SK-N-SH (cell line): ENCODE measurements at regions not wholly inside any gene's neighbourhood (a gene's known extent, or its start where the extent isn't known, plus 50 kb on each side); places are given as distances from the start of the nearest gene placed in this dataset.

Experiments
- CTCF ChIA-PET: fragments of 300-600, 350-600 bp; formaldehyde crosslinking; extraction: SDS; loops from one replicate; lab custom pipeline; 2021; lab: Yijun Ruan, JAX
- POLR2A ChIA-PET: fragments of 350-600 bp; sonication (Branson Sonifier 250); formaldehyde crosslinking; extraction: SDS; loops from one replicate; lab custom pipeline; 2020; ENCODE audit warnings: antibody characterized with exemption, inconsistent platforms; lab: Yijun Ruan, JAX
- DNase-seq: peaks from one replicate; pipeline ENCODE4 v3.0.0; 2012
- H2AFZ ChIP-seq: fragments of 200-600 bp; sonication (generic); 2 replicates; pipeline ENCODE4 v1.8.1; 2016; ENCODE audit warnings: antibody characterized with exemption, mild to moderate bottlenecking, low read depth
- H3F3A ChIP-seq: fragments of 200-600 bp; sonication (generic); replicated peaks from 2 replicates; pipeline ENCODE3; 2016; ENCODE audit warnings: antibody characterized with exemption, mild to moderate bottlenecking; ENCODE audit not compliant: insufficient read depth
- H3K27ac ChIP-seq, 2 experiments: fragments of 200-500 bp in 1 of 2; fragments of 200-600 bp in 1 of 2; sonication (Bioruptor generic) in 1 of 2; sonication (generic), shearing (Covaris generic) in 1 of 2; 2 replicates each; pipeline versions ENCODE4 v1.5.1 to v1.6.1; 2014 to 2016; ENCODE audit warnings: low read depth in 2 of 2, inconsistent platforms in 1 of 2, low read length in 1 of 2, mild to moderate bottlenecking in 1 of 2, mixed read lengths in 1 of 2
- H3K27me3 ChIP-seq: fragments of 200-600 bp; sonication (generic), shearing (Covaris generic); 2 replicates; pipeline ENCODE4 v1.6.1; 2016; ENCODE audit warnings: mixed run types; ENCODE audit not compliant: insufficient read depth
- H3K36me3 ChIP-seq, 2 experiments: fragments of 200-500 bp in 1 of 2; fragments of 200-600 bp in 1 of 2; sonication (Bioruptor generic) in 1 of 2; sonication (generic) in 1 of 2; replicated peaks in 1 of 2; 2 replicates each; pipeline versions ENCODE3 to v1.5.1; 2014 to 2016; ENCODE audit warnings: low read length in 1 of 2, mild to moderate bottlenecking in 1 of 2; ENCODE audit not compliant: insufficient read depth in 2 of 2, control insufficient read depth in 1 of 2
- H3K4me1 ChIP-seq, 2 experiments: fragments of 200-500 bp in 1 of 2; fragments of 200-600 bp in 1 of 2; sonication (Bioruptor generic) in 1 of 2; sonication (generic), shearing (Covaris generic) in 1 of 2; 2 replicates each; pipeline versions ENCODE4 v1.5.1 to v1.6.1; 2014 to 2016; ENCODE audit warnings: low read depth in 1 of 2, low read length in 1 of 2, mixed run types in 1 of 2; ENCODE audit not compliant: insufficient read depth in 2 of 2, control insufficient read depth in 1 of 2
- H3K4me2 ChIP-seq: fragments of 200-600 bp; sonication (generic), shearing (Covaris generic); 2 replicates; pipeline ENCODE4 v1.6.1; 2017; ENCODE audit warnings: mixed run types
- H3K4me3 ChIP-seq, 2 experiments: fragments of 200-500 bp in 1 of 2; fragments of 200-600 bp in 1 of 2; sonication (Bioruptor generic) in 1 of 2; sonication (generic), shearing (Covaris generic) in 1 of 2; 2 replicates each; pipeline versions ENCODE4 v1.5.1 to v1.8.1; 2014 to 2016; ENCODE audit warnings: low read depth in 2 of 2, inconsistent platforms in 1 of 2, low read length in 1 of 2, mild to moderate bottlenecking in 1 of 2, mixed read lengths in 1 of 2, moderate library complexity in 1 of 2
- H3K79me2 ChIP-seq: fragments of 200-600 bp; sonication (generic); 2 replicates; pipeline ENCODE4 v1.8.1; 2017; ENCODE audit warnings: mild to moderate bottlenecking; ENCODE audit not compliant: insufficient read depth
- H3K9ac ChIP-seq: fragments of 200-600 bp; sonication (generic); 2 replicates; pipeline ENCODE4 v1.6.1; 2017; ENCODE audit warnings: mixed run types
- H3K9me2 ChIP-seq: fragments of 200-600 bp; sonication (generic); 2 replicates; pipeline ENCODE4 v1.6.1; 2017; ENCODE audit warnings: mixed run types
- H3K9me3 ChIP-seq: fragments of 200-600 bp; sonication (generic); 2 replicates; pipeline ENCODE4 v1.6.1; 2017; ENCODE audit warnings: mixed run types, mild to moderate bottlenecking, moderate library complexity
- H4K20me1 ChIP-seq: fragments of 200-600 bp; sonication (generic); 2 replicates; pipeline ENCODE4 v1.6.1; 2017; ENCODE audit warnings: mild to moderate bottlenecking, mixed run types; ENCODE audit not compliant: insufficient read depth
- CHD2 ChIP-seq: fragments of 150-350 bp; IDR thresholded peaks from 2 replicates; pipeline ENCODE4 v1.6.1; 2018; ENCODE audit warnings: low read length; ENCODE audit not compliant: partially characterized antibody
- ELF1 ChIP-seq: IDR thresholded peaks from 2 replicates; pipeline ENCODE4 v1.4.0; 2012
- EP300 ChIP-seq, 2 experiments: IDR thresholded peaks; 2 replicates each; pipeline versions ENCODE4 v1.4.0 to v1.6.1; 2012; ENCODE audit warnings: borderline replicate concordance in 1 of 2, low read depth in 1 of 2, low read length in 1 of 2
- FOSL2 ChIP-seq: IDR thresholded peaks from 2 replicates; pipeline ENCODE4 v1.4.0; 2012; ENCODE audit warnings: low read depth, mild to moderate bottlenecking, moderate library complexity, borderline replicate concordance
- FOXJ3 ChIP-seq: sonication (generic); formaldehyde crosslinking; IDR thresholded peaks from 2 replicates; pipeline ENCODE4 v1.5.1; 2020; ENCODE audit warnings: mild to moderate bottlenecking, missing genetic modification reagents
- GABPA ChIP-seq: IDR thresholded peaks from 2 replicates; pipeline ENCODE4 v1.4.0; 2012; ENCODE audit warnings: low read depth, mild to moderate bottlenecking
- JUND ChIP-seq: IDR thresholded peaks from 2 replicates; pipeline ENCODE4 v1.4.0; 2012
- MAX ChIP-seq: IDR thresholded peaks from 2 replicates; pipeline ENCODE4 v1.4.0; 2012; ENCODE audit warnings: low read depth
- MEF2A ChIP-seq: IDR thresholded peaks from 2 replicates; pipeline ENCODE4 v1.4.0; 2012; ENCODE audit warnings: low read depth, borderline replicate concordance
- REST ChIP-seq: IDR thresholded peaks from 2 replicates; pipeline ENCODE4 v1.6.1; 2012; ENCODE audit warnings: mild to moderate bottlenecking, low read depth, low read length, moderate library complexity
- RFX5 ChIP-seq: IDR thresholded peaks from 2 replicates; pipeline ENCODE4 v1.6.1; 2012; ENCODE audit warnings: mild to moderate bottlenecking, improper control_type of control experiment, low read length
- TAF1 ChIP-seq: IDR thresholded peaks from 2 replicates; pipeline ENCODE4 v1.6.1; 2012; ENCODE audit warnings: low read depth, mild to moderate bottlenecking, low read length, moderate library complexity, borderline replicate concordance
- TEAD4 ChIP-seq: IDR thresholded peaks from 2 replicates; pipeline ENCODE4 v1.4.0; 2012; ENCODE audit warnings: mild to moderate bottlenecking, borderline replicate concordance; ENCODE audit not compliant: insufficient read depth
- USF1 ChIP-seq: IDR thresholded peaks from 2 replicates; pipeline ENCODE4 v1.4.0; 2012; ENCODE audit warnings: low read depth, borderline replicate concordance
- USF2 ChIP-seq: fragments of 150-350 bp; IDR thresholded peaks from 2 replicates; pipeline ENCODE4 v1.6.1; 2017; ENCODE audit warnings: antibody characterized with exemption, low read length, low read depth, borderline replicate concordance
- YY1 ChIP-seq: IDR thresholded peaks from 2 replicates; pipeline ENCODE4 v1.4.0; 2012; ENCODE audit warnings: low read depth, mild to moderate bottlenecking
- ZBTB33 ChIP-seq: IDR thresholded peaks from 2 replicates; pipeline ENCODE4 v1.4.0; 2012; ENCODE audit warnings: low read depth, borderline replicate concordance
- WGBS: methylation state at CpG from one replicate; pipeline ENCODE4 v1.1.6; 2017; ENCODE audit warnings: low lambda C conversion rate; 5-methylcytosine and 5-hydroxymethylcytosine counted together
- TF ChIP-seq, protein P1 (sequence below): fragments of 150-350 bp; IDR thresholded peaks from 2 replicates; pipeline ENCODE4 v1.6.1; 2016; ENCODE audit warnings: mild to moderate bottlenecking, low read depth, low read length

DNA sequence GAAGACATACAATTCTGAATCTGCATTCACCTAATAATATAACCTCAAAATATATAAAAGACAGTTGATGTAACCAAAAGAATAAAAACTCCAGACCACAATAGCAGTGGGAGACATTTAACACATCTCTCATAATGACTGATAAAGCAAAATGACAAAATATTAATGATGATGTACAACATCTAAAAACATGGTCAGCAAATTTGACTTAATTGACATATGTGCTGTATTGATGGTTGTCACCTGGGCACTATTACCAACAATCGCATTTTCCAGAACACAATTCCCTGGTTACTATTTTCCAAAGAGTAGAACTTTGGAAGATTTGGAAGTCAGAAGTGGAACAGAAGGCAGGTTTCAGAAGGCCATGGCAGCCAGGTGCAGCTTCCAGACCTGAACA, 899.5 kb upstream of the CELF2 start:
- H3K4me1 ChIP-seq = no peaks in the 10 kb centered on the region
- no peaks in the 10 kb centered on the region for H3K27me3 ChIP-seq
- ChIA-PET CTCF (no interaction called here), POLR2A (no interaction called here)
- no peak overlapping the region for H3K4me3 ChIP-seq
- H3K9me3 ChIP-seq = peaks cover 8% of the 10 kb centered on the region
- no peak for DNase-seq
- no peak for TF ChIP-seq USF2
- TF ChIP-seq ZBTB33 = no peak
- no peak for TF ChIP-seq REST
- TF ChIP-seq CHD2 = no peak
- TF ChIP-seq RFX5 = no peak
- no peak for TF ChIP-seq MEF2A
- TF ChIP-seq JUND = no peak
- TF ChIP-seq FOSL2 = no peak
- no peak for TF ChIP-seq FOXJ3 (CRISPR knock-in tag)
- TF ChIP-seq EP300 (IDR thresholded peaks at IDR 0.05; ENCODE audit: borderline replicate concordance in 1 of 2, low read depth in 1 of 2, low read length in 1 of 2) = no peak
- no peak for TF ChIP-seq TAF1
- no peak for TF ChIP-seq GABPA
- no peak for TF ChIP-seq ELF1
- no peak for TF ChIP-seq TEAD4
- TF ChIP-seq, protein P1, sequence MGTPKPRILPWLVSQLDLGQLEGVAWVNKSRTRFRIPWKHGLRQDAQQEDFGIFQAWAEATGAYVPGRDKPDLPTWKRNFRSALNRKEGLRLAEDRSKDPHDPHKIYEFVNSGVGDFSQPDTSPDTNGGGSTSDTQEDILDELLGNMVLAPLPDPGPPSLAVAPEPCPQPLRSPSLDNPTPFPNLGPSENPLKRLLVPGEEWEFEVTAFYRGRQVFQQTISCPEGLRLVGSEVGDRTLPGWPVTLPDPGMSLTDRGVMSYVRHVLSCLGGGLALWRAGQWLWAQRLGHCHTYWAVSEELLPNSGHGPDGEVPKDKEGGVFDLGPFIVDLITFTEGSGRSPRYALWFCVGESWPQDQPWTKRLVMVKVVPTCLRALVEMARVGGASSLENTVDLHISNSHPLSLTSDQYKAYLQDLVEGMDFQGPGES = no peak
- no peak for TF ChIP-seq MAX
- no peak for TF ChIP-seq YY1
- no peak for TF ChIP-seq USF1
- H2AFZ ChIP-seq = no peak overlapping the region
- no peaks in the 10 kb centered on the region for H3F3A ChIP-seq
- no peak overlapping the region for H3K27ac ChIP-seq
- 47% methylated on average over 1 of the region's 1 CpG for WGBS
- no peak overlapping the region for H3K9ac ChIP-seq
- H4K20me1 ChIP-seq = no peaks in the 10 kb centered on the region
- no peak overlapping the region for H3K4me2 ChIP-seq
- H3K36me3 ChIP-seq = no peaks in the 10 kb centered on the region
- no peaks in the 10 kb centered on the region for H3K9me2 ChIP-seq
- no peaks in the 10 kb centered on the region for H3K79me2 ChIP-seq
